Neural cell (in vitro differentiated cells): ENCODE measurements at regions not wholly inside any gene's neighbourhood (a gene's known extent, or its start where the extent isn't known, plus 50 kb on each side); places are given as distances from the start of the nearest gene placed in this dataset.

Experiments used
- H2AFZ ChIP-seq: fragments of 200-600, 300-800 bp; sonication (generic), shearing (Covaris generic); 2 replicates; pipeline ENCODE4 v1.6.0; 2014; ENCODE audit warnings: low read depth, mild to moderate bottlenecking, antibody characterized with exemption, low read length, moderate library complexity
- H3F3A ChIP-seq: fragments of 200-600 bp; shearing (Covaris generic); 2 replicates; pipeline ENCODE4 v1.6.1; 2016; ENCODE audit warnings: mild to moderate bottlenecking, moderate library complexity, mixed read lengths, antibody characterized with exemption, low read length; ENCODE audit not compliant: insufficient read depth, poor library complexity, severe bottlenecking
- H3K27ac ChIP-seq: fragments of 200-600, 300-800 bp; sonication (generic), shearing (Covaris generic); 2 replicates; pipeline ENCODE4 v1.5.1; 2014; ENCODE audit warnings: mild to moderate bottlenecking, low read length, moderate library complexity
- H3K27me3 ChIP-seq: fragments of 300-800, 200-600 bp; sonication (generic), shearing (Covaris generic); 2 replicates; pipeline ENCODE4 v1.6.0; 2014; ENCODE audit warnings: mild to moderate bottlenecking, low read depth, low read length, moderate library complexity; ENCODE audit not compliant: insufficient read depth
- H3K36me3 ChIP-seq: fragments of 300-800, 200-600 bp; sonication (generic), shearing (Covaris generic); 2 replicates; pipeline ENCODE4 v1.5.1; 2014; ENCODE audit warnings: mild to moderate bottlenecking, antibody characterized with exemption, low read length, moderate library complexity; ENCODE audit not compliant: insufficient read depth
- H3K4me2 ChIP-seq: fragments of 300-800, 200-600 bp; sonication (generic), shearing (Covaris generic); 2 replicates; pipeline ENCODE4 v1.6.0; 2014; ENCODE audit warnings: mild to moderate bottlenecking, low read length
- H3K4me3 ChIP-seq: fragments of 300-800, 200-600 bp; sonication (generic), shearing (Covaris generic); 2 replicates; pipeline ENCODE4 v1.5.1; 2014; ENCODE audit warnings: mild to moderate bottlenecking, low read length, moderate library complexity
- H3K79me2 ChIP-seq: fragments of 200-600 bp; shearing (Covaris generic); replicated peaks from 2 replicates; pipeline ENCODE4 v1.6.0; 2014; ENCODE audit warnings: mild to moderate bottlenecking, low read length, moderate library complexity; ENCODE audit not compliant: insufficient read depth
- H3K9ac ChIP-seq: fragments of 300-800, 200-600 bp; sonication (generic), shearing (Covaris generic); 2 replicates; pipeline ENCODE4 v1.6.1; 2016; ENCODE audit warnings: mild to moderate bottlenecking, low read length, mixed read lengths
- H3K9me2 ChIP-seq: fragments of 200-600 bp; shearing (Covaris generic); 2 replicates; pipeline ENCODE4 v1.6.1; 2016; ENCODE audit warnings: mild to moderate bottlenecking, low read length, mixed read lengths; ENCODE audit not compliant: insufficient read depth
- H3K9me3 ChIP-seq: fragments of 200-600, 300-800 bp; sonication (generic), shearing (Covaris generic); 2 replicates; pipeline ENCODE4 v1.6.1; 2016; ENCODE audit warnings: mild to moderate bottlenecking, mixed run types, low read length, moderate library complexity, mixed read lengths
- H4K20me1 ChIP-seq: fragments of 200-600 bp; shearing (Covaris generic); 2 replicates; pipeline ENCODE4 v1.6.1; 2016; ENCODE audit warnings: mild to moderate bottlenecking, mixed run types; ENCODE audit not compliant: insufficient read depth
- CTCF ChIP-seq: fragments of 450-650 bp; IDR thresholded peaks from 2 replicates; pipeline ENCODE4 v1.5.1; 2014; ENCODE audit warnings: antibody characterized with exemption, mild to moderate bottlenecking, moderate library complexity; ENCODE audit not compliant: poor library complexity, severe bottlenecking
- EP300 ChIP-seq: fragments of 450-650 bp; conservative IDR thresholded peaks from 2 replicates; pipeline ENCODE4 v1.6.1; 2014; ENCODE audit warnings: antibody characterized with exemption, mild to moderate bottlenecking, moderate library complexity; ENCODE audit not compliant: poor library complexity, severe bottlenecking
- EZH2 ChIP-seq: fragments of 200-600, 300-800 bp; shearing (Covaris generic), sonication (generic); IDR thresholded peaks from 2 replicates; pipeline ENCODE4 v1.6.1; 2014; ENCODE audit warnings: antibody characterized with exemption, low read length, borderline replicate concordance, mild to moderate bottlenecking; ENCODE audit not compliant: insufficient read depth, poor library complexity, severe bottlenecking
- MXI1 ChIP-seq: fragments of 450-650 bp; conservative IDR thresholded peaks from 2 replicates; pipeline ENCODE4 v1.6.1; 2014; ENCODE audit warnings: antibody characterized with exemption, mild to moderate bottlenecking; ENCODE audit not compliant: poor library complexity, severe bottlenecking
- POLR2AphosphoS5 ChIP-seq: IDR thresholded peaks from 2 replicates; pipeline ENCODE4 v1.6.1; 2012
- RAD21 ChIP-seq: fragments of 450-650 bp; conservative IDR thresholded peaks from 2 replicates; pipeline ENCODE4 v1.6.1; 2014; ENCODE audit warnings: antibody characterized with exemption, mild to moderate bottlenecking, moderate library complexity
- REST ChIP-seq: IDR thresholded peaks from 2 replicates; pipeline ENCODE4 v1.6.1; 2012; ENCODE audit warnings: borderline replicate concordance
- SMC3 ChIP-seq: fragments of 450-650 bp; conservative IDR thresholded peaks from 2 replicates; pipeline ENCODE4 v1.6.1; 2014; ENCODE audit warnings: antibody characterized with exemption, mild to moderate bottlenecking, moderate library complexity; ENCODE audit not compliant: poor library complexity
- TAF1 ChIP-seq: IDR thresholded peaks from 2 replicates; pipeline ENCODE4 v1.6.1; 2012; ENCODE audit warnings: low read depth

GRCh38 chr16:86730086-86730485, 151.7 kb downstream of the FOXL1 start:
- Histone ChIP-seq H3K27me3 (no peaks in the 10 kb centered on the region), H2AFZ (no peak overlapping the region), H3K9me3 (no peaks in the 10 kb centered on the region), H3K9me2 (no peaks in the 10 kb centered on the region), H3K4me2 (no peak overlapping the region), H4K20me1 (no peaks in the 10 kb centered on the region), H3F3A (peaks cover 9% of the 10 kb centered on the region), H3K36me3 (no peaks in the 10 kb centered on the region), H3K9ac (no peak overlapping the region), H3K4me3 (no peak overlapping the region), H3K27ac (no peak overlapping the region), H3K79me2 (no peaks in the 10 kb centered on the region)
- TF ChIP-seq EP300 (no peak), REST (no peak), CTCF (no peak), EZH2 (no peak), TAF1 (no peak), RAD21 (no peak), MXI1 (no peak), POLR2AphosphoS5 (no peak), SMC3 (no peak)

GRCh38 chr16:86730597-86730996, 152.2 kb downstream of the FOXL1 start:
- no peaks in the 10 kb centered on the region for H4K20me1 ChIP-seq
- H3K4me3 ChIP-seq, result no peak overlapping the region
- no peak overlapping the region for H3K27ac ChIP-seq
- no peaks in the 10 kb centered on the region for H3K9me3 ChIP-seq
- peaks cover 9% of the 10 kb centered on the region for H3F3A ChIP-seq
- no peaks in the 10 kb centered on the region for H3K36me3 ChIP-seq
- no peaks in the 10 kb centered on the region for H3K27me3 ChIP-seq
- no peak for TF ChIP-seq MXI1
- no peak for TF ChIP-seq RAD21
- no peak for TF ChIP-seq EP300
- TF ChIP-seq REST, result no peak
- TF ChIP-seq CTCF, result no peak
- no peak for TF ChIP-seq TAF1
- no peak for TF ChIP-seq EZH2
- TF ChIP-seq SMC3, result no peak
- no peak for TF ChIP-seq POLR2AphosphoS5
- H3K4me2 ChIP-seq, result no peak overlapping the region
- H3K79me2 ChIP-seq, result no peaks in the 10 kb centered on the region
- H3K9ac ChIP-seq, result no peak overlapping the region
- H2AFZ ChIP-seq, result no peak overlapping the region
- H3K9me2 ChIP-seq, result no peaks in the 10 kb centered on the region
